ENCODE measurements at regions not wholly inside any gene's neighbourhood (a gene's known extent, or its start where the extent isn't known, plus 50 kb on each side); places are given as distances from the start of the nearest gene placed in this dataset.

- no peak for TF ChIP-seq ATF2 (tag by site-specific recombination; IDR thresholded peaks at IDR 0.05; ENCODE audit: low read depth)
- TF ChIP-seq ZNF670 (tag by site-specific recombination; IDR thresholded peaks at IDR 0.05; ENCODE audit: low read depth): no peak
- no peak for TF ChIP-seq ZSCAN5A (tag by site-specific recombination; IDR thresholded peaks at IDR 0.05)
- no peak for TF ChIP-seq ZIC2 (tag by site-specific recombination; IDR thresholded peaks at IDR 0.05)
- no peak for TF ChIP-seq ZNF624 (tag by site-specific recombination; IDR thresholded peaks at IDR 0.05)
- TF ChIP-seq PRDM1 (tag by site-specific recombination; IDR thresholded peaks at IDR 0.05): no peak
Measured at GRCh38 chr2:34907812-34908211, 1308.7 kb upstream of the FAM98A start (continued).

DNA sequence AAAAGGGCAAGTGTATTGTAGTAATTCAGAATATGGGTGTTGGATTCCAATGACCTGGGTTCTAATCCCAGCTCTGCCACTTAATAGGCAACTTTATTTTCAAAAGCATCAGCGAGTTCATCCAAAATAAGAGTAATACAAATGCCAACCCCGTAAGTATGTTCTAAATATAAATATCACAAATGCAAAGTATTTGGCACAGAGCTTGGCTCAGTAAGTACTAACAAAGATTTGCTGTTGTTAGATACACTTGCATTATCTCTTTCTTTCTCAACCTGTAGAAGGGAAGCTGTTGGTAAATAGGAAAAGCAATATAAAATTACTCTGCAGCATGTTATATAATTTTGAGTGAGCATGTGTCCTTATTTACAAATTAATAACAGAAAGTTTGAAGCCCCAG lies 1302.6 kb upstream of the FAM98A start:
- ChIA-PET CTCF (no interaction called here), POLR2A (no interaction called here)
- TF ChIP-seq ZNF404 (tag by site-specific recombination; IDR thresholded peaks at IDR 0.05) (no peak), ZNF510 (tag by site-specific recombination; IDR thresholded peaks at IDR 0.05; ENCODE audit: insufficient replicate concordance) (no peak), ZNF544 (tag by site-specific recombination; IDR thresholded peaks at IDR 0.05) (no peak), ZNF239 (tag by site-specific recombination; IDR thresholded peaks at IDR 0.05) (no peak), ZSCAN30 (tag by site-specific recombination; IDR thresholded peaks at IDR 0.05) (no peak), ZBTB21 (tag by site-specific recombination; IDR thresholded peaks at IDR 0.05) (no peak), ZNF169 (tag by site-specific recombination; IDR thresholded peaks at IDR 0.05) (no peak), RBAK (tag by site-specific recombination; IDR thresholded peaks at IDR 0.05) (no peak), ZNF48 (tag by site-specific recombination; IDR thresholded peaks at IDR 0.05) (no peak), ZNF449 (tag by site-specific recombination; IDR thresholded peaks at IDR 0.05) (no peak), ZNF19 (tag by site-specific recombination; IDR thresholded peaks at IDR 0.05; ENCODE audit: low read depth) (no peak), ZNF610 (tag by site-specific recombination; IDR thresholded peaks at IDR 0.05; ENCODE audit: borderline replicate concordance) (no peak), ZNF76 (tag by site-specific recombination; IDR thresholded peaks at IDR 0.05; ENCODE audit: borderline replicate concordance, low read depth) (no peak), ZSCAN18 (tag by site-specific recombination; IDR thresholded peaks at IDR 0.05) (no peak), ZNF707 (tag by site-specific recombination; IDR thresholded peaks at IDR 0.05) (no peak), SCRT2 (tag by site-specific recombination; IDR thresholded peaks at IDR 0.05) (no peak), ZNF837 (tag by site-specific recombination; IDR thresholded peaks at IDR 0.05) (no peak), ZNF530 (tag by site-specific recombination; IDR thresholded peaks at IDR 0.05; ENCODE audit: low read depth) (no peak)
- TF ChIP-seq, protein P1, sequence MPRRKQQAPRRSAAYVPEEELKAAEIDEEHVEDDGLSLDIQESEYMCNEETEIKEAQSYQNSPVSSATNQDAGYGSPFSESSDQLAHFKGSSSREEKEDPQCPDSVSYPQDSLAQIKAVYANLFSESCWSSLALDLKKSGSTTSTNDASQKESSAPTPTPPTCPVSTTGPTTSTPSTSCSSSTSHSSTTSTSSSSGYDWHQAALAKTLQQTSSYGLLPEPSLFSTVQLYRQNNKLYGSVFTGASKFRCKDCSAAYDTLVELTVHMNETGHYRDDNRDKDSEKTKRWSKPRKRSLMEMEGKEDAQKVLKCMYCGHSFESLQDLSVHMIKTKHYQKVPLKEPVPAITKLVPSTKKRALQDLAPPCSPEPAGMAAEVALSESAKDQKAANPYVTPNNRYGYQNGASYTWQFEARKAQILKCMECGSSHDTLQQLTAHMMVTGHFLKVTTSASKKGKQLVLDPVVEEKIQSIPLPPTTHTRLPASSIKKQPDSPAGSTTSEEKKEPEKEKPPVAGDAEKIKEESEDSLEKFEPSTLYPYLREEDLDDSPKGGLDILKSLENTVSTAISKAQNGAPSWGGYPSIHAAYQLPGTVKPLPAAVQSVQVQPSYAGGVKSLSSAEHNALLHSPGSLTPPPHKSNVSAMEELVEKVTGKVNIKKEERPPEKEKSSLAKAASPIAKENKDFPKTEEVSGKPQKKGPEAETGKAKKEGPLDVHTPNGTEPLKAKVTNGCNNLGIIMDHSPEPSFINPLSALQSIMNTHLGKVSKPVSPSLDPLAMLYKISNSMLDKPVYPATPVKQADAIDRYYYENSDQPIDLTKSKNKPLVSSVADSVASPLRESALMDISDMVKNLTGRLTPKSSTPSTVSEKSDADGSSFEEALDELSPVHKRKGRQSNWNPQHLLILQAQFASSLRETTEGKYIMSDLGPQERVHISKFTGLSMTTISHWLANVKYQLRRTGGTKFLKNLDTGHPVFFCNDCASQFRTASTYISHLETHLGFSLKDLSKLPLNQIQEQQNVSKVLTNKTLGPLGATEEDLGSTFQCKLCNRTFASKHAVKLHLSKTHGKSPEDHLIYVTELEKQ (tag by site-specific recombination; IDR thresholded peaks at IDR 0.05; ENCODE audit: borderline replicate concordance): no peak
- TF ChIP-seq, protein P2, sequence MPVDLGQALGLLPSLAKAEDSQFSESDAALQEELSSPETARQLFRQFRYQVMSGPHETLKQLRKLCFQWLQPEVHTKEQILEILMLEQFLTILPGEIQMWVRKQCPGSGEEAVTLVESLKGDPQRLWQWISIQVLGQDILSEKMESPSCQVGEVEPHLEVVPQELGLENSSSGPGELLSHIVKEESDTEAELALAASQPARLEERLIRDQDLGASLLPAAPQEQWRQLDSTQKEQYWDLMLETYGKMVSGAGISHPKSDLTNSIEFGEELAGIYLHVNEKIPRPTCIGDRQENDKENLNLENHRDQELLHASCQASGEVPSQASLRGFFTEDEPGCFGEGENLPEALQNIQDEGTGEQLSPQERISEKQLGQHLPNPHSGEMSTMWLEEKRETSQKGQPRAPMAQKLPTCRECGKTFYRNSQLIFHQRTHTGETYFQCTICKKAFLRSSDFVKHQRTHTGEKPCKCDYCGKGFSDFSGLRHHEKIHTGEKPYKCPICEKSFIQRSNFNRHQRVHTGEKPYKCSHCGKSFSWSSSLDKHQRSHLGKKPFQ (tag by site-specific recombination; IDR thresholded peaks at IDR 0.05): no peak
- no peak overlapping the region for H3K4me3 ChIP-seq (ENCODE audit: low read depth, low read length)
- H3K36me3 ChIP-seq (ENCODE audit: control insufficient read depth in 2 of 2, insufficient read depth in 1 of 2, low read length in 2 of 2): no peaks in the 10 kb centered on the region
- no peaks in the 10 kb centered on the region for H3K4me1 ChIP-seq (ENCODE audit: control insufficient read depth, insufficient read depth, low read length)
- H3K9me3 ChIP-seq (ENCODE audit: control insufficient read depth, insufficient read depth, low read depth, low read length): no peaks in the 10 kb centered on the region
- H3K27ac ChIP-seq (ENCODE audit: extremely low read depth, low read depth, low read length): no peak overlapping the region

Measured in HEK293 (cell line).